ENCODE measurements at regions not wholly inside any gene's neighbourhood (a gene's known extent, or its start where the extent isn't known, plus 50 kb on each side); places are given as distances from the start of the nearest gene placed in this dataset.

DNA sequence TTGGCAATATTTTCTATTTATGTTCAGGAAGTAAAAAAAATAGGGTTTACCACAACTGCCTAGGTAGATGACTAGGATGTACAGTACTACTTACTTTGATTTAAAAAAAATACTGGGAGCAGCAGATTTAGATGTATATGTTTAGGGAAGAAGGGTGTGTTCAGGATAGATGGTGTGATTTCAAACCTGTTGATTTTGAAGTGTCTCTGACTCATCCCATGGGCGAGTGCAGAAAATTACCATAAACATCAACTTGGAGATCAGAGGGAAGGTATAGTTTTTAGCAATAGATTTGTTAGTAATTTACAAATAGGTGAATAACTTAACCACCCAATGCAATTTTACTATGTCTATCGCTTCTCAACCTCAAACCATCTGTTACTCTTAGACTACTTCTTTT lies 214.8 kb downstream of the NDFIP2 start:
- Histone ChIP-seq H3K4me3 (IDR thresholded peaks at IDR 0.05; ENCODE audit: insufficient read depth, low read depth, low read length) (no peak overlapping the region), H3K4me2 (no peak overlapping the region), H3K27me3 (ENCODE audit: insufficient read depth, low read depth) (no peaks in the 10 kb centered on the region), H3K79me2 (ENCODE audit: insufficient read depth, low read depth) (no peaks in the 10 kb centered on the region), H4K20me1 (ENCODE audit: insufficient read depth) (no peaks in the 10 kb centered on the region), H3K9ac (no peak overlapping the region), H3K27ac (no peak overlapping the region), H3K36me3 (ENCODE audit: insufficient read depth) (no peaks in the 10 kb centered on the region), H2AFZ (ENCODE audit: low read depth) (no peak overlapping the region), H3K4me1 (ENCODE audit: low read depth, poor library complexity, severe bottlenecking) (no peaks in the 10 kb centered on the region)
- no peak for TF ChIP-seq CTCF (conservative IDR thresholded peaks at IDR 0.05; ENCODE audit: low read depth, low read length)

DNA sequence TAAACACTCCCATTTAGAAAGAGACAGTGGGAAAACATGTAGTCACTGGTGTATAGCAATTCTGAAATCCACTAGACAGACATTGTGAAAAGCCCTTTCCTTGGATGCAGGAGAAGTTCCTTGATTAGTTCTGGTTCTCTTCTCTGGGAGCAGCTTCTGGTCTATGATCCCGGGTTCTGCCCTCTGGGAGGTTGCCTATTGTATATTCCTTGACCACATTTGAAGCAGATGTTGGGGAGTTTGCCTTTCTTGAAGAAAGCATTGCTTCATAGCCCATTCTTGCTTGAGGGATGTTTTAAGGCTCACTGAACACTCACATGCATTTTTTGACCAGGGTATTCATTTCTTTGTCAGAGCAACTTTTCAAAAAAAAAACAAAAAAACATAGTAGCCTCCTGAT lies 211.9 kb downstream of the NDFIP2 start:
- Histone ChIP-seq H3K4me1 (ENCODE audit: low read depth, poor library complexity, severe bottlenecking) (no peaks in the 10 kb centered on the region), H3K4me3 (IDR thresholded peaks at IDR 0.05; ENCODE audit: insufficient read depth, low read depth, low read length) (no peak overlapping the region), H3K4me2 (no peak overlapping the region), H4K20me1 (ENCODE audit: insufficient read depth) (no peaks in the 10 kb centered on the region), H3K36me3 (ENCODE audit: insufficient read depth) (no peaks in the 10 kb centered on the region), H3K79me2 (ENCODE audit: insufficient read depth, low read depth) (no peaks in the 10 kb centered on the region), H3K27me3 (ENCODE audit: insufficient read depth, low read depth) (no peaks in the 10 kb centered on the region), H3K27ac (no peak overlapping the region), H2AFZ (ENCODE audit: low read depth) (no peak overlapping the region), H3K9ac (no peak overlapping the region)
- no peak for TF ChIP-seq CTCF (conservative IDR thresholded peaks at IDR 0.05; ENCODE audit: low read depth, low read length)

DNA sequence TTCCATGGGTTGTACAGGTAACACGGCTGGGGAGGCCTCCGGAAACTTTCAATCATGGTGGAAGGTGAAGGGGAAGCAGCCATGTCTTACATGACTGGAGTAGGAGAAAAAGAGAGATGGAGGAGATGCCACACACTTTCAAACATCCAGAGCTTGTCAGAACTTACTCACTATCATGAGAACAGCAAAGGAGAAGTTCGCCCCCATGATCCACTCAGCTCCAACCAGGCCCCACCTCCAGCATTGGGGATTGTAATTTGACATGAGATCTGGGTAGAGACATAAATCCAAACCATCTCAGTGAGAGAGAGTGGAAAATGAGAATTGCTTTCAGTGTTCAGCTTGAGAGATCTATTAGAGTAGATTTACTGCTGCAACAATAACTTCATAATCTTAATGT lies 210.9 kb downstream of the NDFIP2 start:
- Histone ChIP-seq H3K4me2 (no peak overlapping the region), H3K36me3 (ENCODE audit: insufficient read depth) (no peaks in the 10 kb centered on the region), H3K4me1 (ENCODE audit: low read depth, poor library complexity, severe bottlenecking) (no peaks in the 10 kb centered on the region), H3K27me3 (ENCODE audit: insufficient read depth, low read depth) (no peaks in the 10 kb centered on the region), H4K20me1 (ENCODE audit: insufficient read depth) (no peaks in the 10 kb centered on the region), H3K4me3 (IDR thresholded peaks at IDR 0.05; ENCODE audit: insufficient read depth, low read depth, low read length) (no peak overlapping the region), H3K79me2 (ENCODE audit: insufficient read depth, low read depth) (no peaks in the 10 kb centered on the region), H3K9ac (no peak overlapping the region), H3K27ac (no peak overlapping the region), H2AFZ (ENCODE audit: low read depth) (no peak overlapping the region)
- TF ChIP-seq CTCF (conservative IDR thresholded peaks at IDR 0.05; ENCODE audit: low read depth, low read length): no peak

DNA sequence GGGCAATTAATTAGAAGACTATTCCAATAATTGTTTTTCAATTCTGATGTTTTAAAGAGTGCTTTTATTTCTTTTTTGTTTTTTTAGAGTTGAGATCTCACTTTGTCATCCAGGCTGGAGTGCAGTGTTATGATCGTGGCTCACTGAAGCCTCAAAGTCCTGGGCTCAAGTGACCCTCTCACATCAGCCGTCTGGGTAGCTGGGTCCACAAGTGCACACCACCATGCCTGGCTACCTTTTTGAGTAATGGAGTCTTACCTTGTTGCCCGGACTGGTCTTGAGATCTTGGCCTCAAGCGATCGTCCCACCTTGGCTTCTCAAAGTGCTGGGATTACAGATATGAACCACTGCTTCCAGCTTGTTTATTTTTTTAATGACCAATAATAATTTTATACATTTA lies 207.8 kb downstream of the NDFIP2 start:
- Histone ChIP-seq H3K27me3 (ENCODE audit: insufficient read depth, low read depth) (no peaks in the 10 kb centered on the region), H3K4me1 (ENCODE audit: low read depth, poor library complexity, severe bottlenecking) (no peaks in the 10 kb centered on the region), H3K79me2 (ENCODE audit: insufficient read depth, low read depth) (no peaks in the 10 kb centered on the region), H3K4me2 (no peak overlapping the region), H4K20me1 (ENCODE audit: insufficient read depth) (no peaks in the 10 kb centered on the region), H3K27ac (no peak overlapping the region), H3K4me3 (IDR thresholded peaks at IDR 0.05; ENCODE audit: insufficient read depth, low read depth, low read length) (no peak overlapping the region), H2AFZ (ENCODE audit: low read depth) (no peak overlapping the region), H3K36me3 (ENCODE audit: insufficient read depth) (no peaks in the 10 kb centered on the region), H3K9ac (no peak overlapping the region)
- TF ChIP-seq CTCF (conservative IDR thresholded peaks at IDR 0.05; ENCODE audit: low read depth, low read length): no peak

GRCh38 chr13:79686441-79686840 lies 205.5 kb downstream of the NDFIP2 start:
- Histone ChIP-seq H4K20me1 (ENCODE audit: insufficient read depth) (no peaks in the 10 kb centered on the region), H2AFZ (ENCODE audit: low read depth) (no peak overlapping the region), H3K9ac (no peak overlapping the region), H3K79me2 (ENCODE audit: insufficient read depth, low read depth) (no peaks in the 10 kb centered on the region), H3K27me3 (ENCODE audit: insufficient read depth, low read depth) (no peaks in the 10 kb centered on the region), H3K4me3 (IDR thresholded peaks at IDR 0.05; ENCODE audit: insufficient read depth, low read depth, low read length) (no peak overlapping the region), H3K27ac (no peak overlapping the region), H3K4me2 (no peak overlapping the region), H3K4me1 (ENCODE audit: low read depth, poor library complexity, severe bottlenecking) (no peaks in the 10 kb centered on the region), H3K36me3 (ENCODE audit: insufficient read depth) (no peaks in the 10 kb centered on the region)
- TF ChIP-seq CTCF (conservative IDR thresholded peaks at IDR 0.05; ENCODE audit: low read depth, low read length): no peak
